Ovary (tissue), 7 donors: ENCODE measurements at regions not wholly inside any gene's neighbourhood (a gene's known extent, or its start where the extent isn't known, plus 50 kb on each side); places are given as distances from the start of the nearest gene placed in this dataset.

ENCODE experiments used
- DNase-seq, 5 donors: peaks; one replicate each; pipeline ENCODE4 v3.0.0-alpha.2; 2019 to 2020
- H3K27ac ChIP-seq, 2 donors: fragments of 200-600 bp; one replicate each; pipeline versions ENCODE4 v1.5.1 to v1.8.0; 2019 to 2022
- H3K27me3 ChIP-seq: fragments of 200-600 bp; one replicate; pipeline ENCODE4 v1.8.0; 2022
- H3K36me3 ChIP-seq: fragments of 200-600 bp; sonication (generic); one replicate; pipeline ENCODE4 v1.5.1; 2019
- H3K4me1 ChIP-seq: one replicate; pipeline ENCODE4 v1.8.1; 2013; ENCODE audit warnings: mild to moderate bottlenecking, moderate library complexity; ENCODE audit not compliant: insufficient read depth
- H3K4me3 ChIP-seq: fragments of 200-600 bp; sonication (generic); one replicate; pipeline ENCODE4 v1.5.1; 2017
- H3K9me3 ChIP-seq, 2 donors: fragments of 200-600 bp in 1 of 2; sonication (generic) in 1 of 2; one replicate each; pipeline versions ENCODE4 v1.5.1 to v1.8.1; 2013 to 2019; ENCODE audit warnings: mild to moderate bottlenecking in 1 of 2, moderate library complexity in 1 of 2
- CTCF ChIP-seq, 3 donors: fragments of 450-650 bp in 2 of 3; fragments of 200-600 bp in 1 of 3; IDR thresholded peaks; one replicate each; pipeline versions ENCODE4 v1.5.1 to v1.8.0; 2016 to 2022; ENCODE audit warnings: antibody characterized with exemption in 3 of 3, mild to moderate bottlenecking in 1 of 3
- EP300 ChIP-seq: sonication (generic); formaldehyde crosslinking; IDR thresholded peaks from one replicate; pipeline ENCODE4 v1.6.1; 2017; ENCODE audit warnings: antibody characterized with exemption
- POLR2A ChIP-seq: fragments of 450-650 bp; IDR thresholded peaks from one replicate; pipeline ENCODE4 v1.6.1; 2017; ENCODE audit warnings: antibody characterized with exemption, mild to moderate bottlenecking, moderate library complexity
- WGBS, 3 donors: extraction: QIAGEN DNeasy Blood & Tissue Kit in 1 of 3; methylation state at CpG; one replicate each; pipeline versions ENCODE4 v1.1.5 to v1.1.7; 2013 to 2017; 5-methylcytosine and 5-hydroxymethylcytosine counted together
- intact Hi-C, 4 donors: fragments of 100-400 bp; cut with DNase I; formaldehyde crosslinking; loops; one replicate each; pipeline versions ENCODE4 v1.11.0 to v1.15.1; 2022 to 2023
- donor health status: DM: no; HTN: no; CAD: no; lungs with moderate emphysema.
- donor health status: DM: no; HTN: no; CAD: no.
- donor health status: Bipolar disorder and iron deficiency.
- donor health status: DM: no; HTN: no; CAD: no.
- donor health status: DM: yes; HTN: yes; CAD: no.

GRCh38 chr11:19426011-19426755 is 185.4 kb upstream of the E2F8 start:
- intact Hi-C loops, result no loop called here
- H3K9me3 ChIP-seq, result no peaks in the 10 kb centered on the region
- H3K27me3 ChIP-seq, result no peaks in the 10 kb centered on the region
- no peak overlapping the region for H3K27ac ChIP-seq
- WGBS, 3 donors, result 55 to 63% (median 60%) methylated on average over 5 of the region's 5 CpGs
- DNase-seq, result no peak
- H3K36me3 ChIP-seq, result no peaks in the 10 kb centered on the region
- no peak overlapping the region for H3K4me3 ChIP-seq
- TF ChIP-seq EP300, result no peak
- TF ChIP-seq POLR2A, result no peak
- TF ChIP-seq CTCF (IDR thresholded peaks at IDR 0.05), result no peak
- no peaks in the 10 kb centered on the region for H3K4me1 ChIP-seq

- Histone ChIP-seq H3K9me3 (no peaks in the 10 kb centered on the region), H3K36me3 (no peaks in the 10 kb centered on the region), H3K4me1 (no peaks in the 10 kb centered on the region), H3K4me3 (no peak overlapping the region), H3K27ac (no peak overlapping the region), H3K27me3 (no peaks in the 10 kb centered on the region)
- DNase-seq, result no peak
- no peak for TF ChIP-seq CTCF (IDR thresholded peaks at IDR 0.05)
- TF ChIP-seq EP300, result no peak
- no peak for TF ChIP-seq POLR2A
- intact Hi-C loops, result no loop called here
- WGBS, 3 donors, result 64 to 72% (median 70%) methylated on average over 7 of the region's 7 CpGs
Observed at GRCh38 chr11:19422276-19422675, 181.5 kb upstream of the E2F8 start.

GRCh38 chr11:19420868-19421533 is 180.3 kb upstream of the E2F8 start:
- Histone ChIP-seq H3K4me1 (no peaks in the 10 kb centered on the region), H3K36me3 (no peaks in the 10 kb centered on the region), H3K4me3 (no peak overlapping the region), H3K27me3 (no peaks in the 10 kb centered on the region), H3K27ac (no peak overlapping the region), H3K9me3 (no peaks in the 10 kb centered on the region)
- 53 to 63% (median 62%) methylated on average over 6 of the region's 6 CpGs for WGBS, 3 donors
- no peak for TF ChIP-seq POLR2A
- TF ChIP-seq CTCF (IDR thresholded peaks at IDR 0.05), result no peak
- no peak for TF ChIP-seq EP300
- DNase-seq, result no peak
- intact Hi-C loops, result no loop called here

- no peaks in the 10 kb centered on the region for H3K36me3 ChIP-seq
- no peaks in the 10 kb centered on the region for H3K4me1 ChIP-seq
- no peaks in the 10 kb centered on the region for H3K9me3 ChIP-seq
- WGBS, 3 donors, result 65 to 74% (median 70%) methylated on average over 7 of the region's 7 CpGs
- no peaks in the 10 kb centered on the region for H3K27me3 ChIP-seq
- intact Hi-C loops, result no loop called here
- no peak for TF ChIP-seq CTCF (IDR thresholded peaks at IDR 0.05)
- TF ChIP-seq POLR2A, result no peak
- no peak for TF ChIP-seq EP300
- no peak for DNase-seq
- no peak overlapping the region for H3K27ac ChIP-seq
- H3K4me3 ChIP-seq, result no peak overlapping the region
Observed at GRCh38 chr11:19419808-19420207, 179.1 kb upstream of the E2F8 start.
